NCI-H2171 treated with DMSO at 0.1 percent for 48 hours (cell line): ENCODE measurements at regions not wholly inside any gene's neighbourhood (a gene's known extent, or its start where the extent isn't known, plus 50 kb on each side); places are given as distances from the start of the nearest gene placed in this dataset.
"Not testable (repeated sequence)": the region's sequence is repeated elsewhere in the genome, so short reads cannot be mapped to it uniquely, and the experiment has no call there.

Experiments
- DNase-seq: peaks from one replicate; lab custom pipeline; 2025; lab: John Stamatoyannopoulos, UW

- DNase-seq, result no peak
These were observed 436.2 kb downstream of the FAT4 start for GRCh38 chr4:125750828-125751466.

- no peak for DNase-seq
These were observed 443.7 kb downstream of the FAT4 start for GRCh38 chr4:125758438-125758837.

- no peak for DNase-seq
These were observed 445.6 kb downstream of the FAT4 start for GRCh38 chr4:125760201-125760819.

DNA sequence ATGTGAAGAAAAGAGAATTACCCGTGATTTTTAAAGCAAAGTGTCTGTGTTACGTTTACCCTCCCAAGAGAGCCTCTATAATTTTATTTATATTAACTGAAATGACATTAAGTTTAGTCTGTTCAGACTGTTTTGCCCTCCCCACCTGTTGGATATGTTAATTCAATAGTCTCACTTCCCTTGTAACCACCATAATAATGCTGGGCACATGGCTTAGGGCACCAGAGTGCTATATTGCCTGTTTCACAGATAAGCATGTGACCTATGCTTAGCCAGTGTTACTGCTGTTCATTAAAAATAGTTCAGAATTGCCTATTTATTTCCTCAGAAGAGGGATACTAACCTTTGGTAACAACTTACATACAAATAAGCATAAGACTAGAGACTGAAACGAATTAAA is 446.2 kb downstream of the FAT4 start:
- no peak for DNase-seq

GRCh38 chr4:125762537-125762936 is 447.8 kb downstream of the FAT4 start:
- DNase-seq, result no peak

DNA sequence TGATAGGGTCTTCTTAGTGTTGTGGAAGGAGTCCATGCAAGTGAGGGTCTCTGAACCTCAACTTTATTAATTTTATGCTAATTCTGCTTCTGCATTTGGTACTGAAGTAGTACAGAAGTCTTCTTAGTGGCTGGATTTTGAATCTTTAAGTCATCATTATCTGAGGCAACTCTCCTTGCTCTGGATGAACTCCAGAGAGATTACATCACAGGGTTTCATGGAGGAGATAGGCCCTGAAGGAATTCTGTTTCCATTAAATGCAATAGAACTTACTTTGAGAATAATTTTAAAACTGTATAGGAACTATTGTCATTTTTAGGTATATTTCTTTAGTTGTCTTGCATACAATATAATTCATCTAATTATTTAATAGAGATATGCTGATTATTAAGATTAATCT is 451.2 kb downstream of the FAT4 start:
- DNase-seq, result no peak

DNA sequence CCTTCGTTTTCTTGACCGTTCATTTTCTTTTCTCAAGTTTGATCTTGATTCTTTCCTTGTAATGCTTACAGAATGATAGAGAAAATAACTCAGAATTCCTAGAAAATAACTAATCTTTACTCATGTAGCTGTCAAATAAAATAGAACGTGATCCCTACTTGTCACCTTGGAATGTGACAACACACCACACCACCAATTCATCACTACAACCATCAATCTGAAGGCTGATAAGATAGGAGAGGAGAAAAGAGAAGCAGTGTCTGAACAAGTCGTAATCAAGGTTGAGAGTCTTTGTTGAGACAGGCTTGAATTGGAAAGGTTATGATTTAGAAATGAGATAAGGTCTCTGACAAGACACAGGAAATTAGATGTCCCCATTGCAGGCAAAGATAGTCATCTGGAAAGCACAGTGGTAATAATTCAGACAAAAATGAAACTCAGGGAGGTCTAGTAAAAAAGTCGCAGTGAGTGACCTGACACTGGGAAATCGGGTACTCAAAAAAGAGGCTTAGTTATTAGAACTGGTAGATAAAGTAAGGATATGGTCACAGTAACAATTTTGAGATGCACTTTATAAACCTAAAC is 456.2 kb downstream of the FAT4 start:
- no peak for DNase-seq

DNA sequence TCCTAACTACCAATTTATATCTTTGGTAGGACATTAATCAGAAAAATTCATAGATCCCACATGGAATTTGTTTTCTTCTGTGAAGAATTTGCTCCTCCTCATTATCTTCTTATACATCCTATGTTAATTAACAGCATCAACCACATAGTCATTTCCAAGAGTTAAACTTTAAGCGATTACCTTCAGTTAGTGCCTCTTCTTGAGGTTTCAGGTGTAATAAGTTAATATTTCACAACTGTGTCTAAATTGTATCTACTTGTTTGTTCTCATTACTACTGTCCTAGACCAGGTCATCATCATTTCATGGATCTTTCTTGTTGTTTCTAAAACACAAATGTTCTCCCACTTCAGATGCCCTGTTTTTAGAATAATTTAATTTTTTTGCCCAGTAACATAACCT is 457.9 kb downstream of the FAT4 start:
- no peak for DNase-seq

- no peak for DNase-seq
These were observed 458.7 kb downstream of the FAT4 start for GRCh38 chr4:125773502-125773901.

- DNase-seq, result no peak
These were observed 459.2 kb downstream of the FAT4 start for GRCh38 chr4:125773931-125774330.

DNA sequence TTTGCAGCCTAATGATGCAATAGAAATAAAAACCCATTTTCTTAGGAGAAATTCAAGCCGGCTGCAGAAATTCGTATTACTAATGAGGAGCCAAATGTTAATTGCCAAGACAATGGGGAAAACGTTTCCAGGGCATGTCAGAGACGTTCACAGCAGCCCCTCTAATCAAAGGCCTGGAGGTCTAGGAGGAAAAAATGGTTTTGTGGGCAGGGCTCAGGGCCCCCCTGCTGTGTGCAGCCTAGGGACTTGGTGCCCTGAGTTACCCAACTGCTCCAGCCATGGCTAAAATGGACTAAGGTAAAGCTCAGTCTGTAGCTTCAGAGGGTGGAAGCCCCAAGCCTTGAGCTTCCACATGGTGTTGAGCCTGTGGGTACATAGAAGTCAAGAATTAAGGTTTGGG is 461.4 kb downstream of the FAT4 start:
- DNase-seq, result no peak

DNA sequence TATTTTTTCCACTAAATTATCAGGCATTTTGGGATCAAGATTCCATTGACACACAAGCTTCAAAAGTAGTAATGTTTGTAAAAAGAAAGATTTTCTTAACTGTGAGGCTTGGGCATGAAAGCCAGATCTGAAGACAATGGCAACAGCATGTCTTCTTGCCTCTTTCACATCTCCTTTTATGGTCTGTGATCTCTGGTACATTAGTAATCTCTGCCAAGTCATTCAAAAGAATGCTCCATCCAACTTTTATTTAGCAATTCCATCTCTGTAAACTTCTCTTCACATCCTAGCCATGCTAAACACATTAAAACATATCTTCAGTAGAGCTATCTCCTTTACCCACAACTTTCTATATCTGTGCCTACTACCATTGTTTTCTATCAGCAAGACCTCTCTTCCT is 465.4 kb downstream of the FAT4 start:
- no peak for DNase-seq

DNA sequence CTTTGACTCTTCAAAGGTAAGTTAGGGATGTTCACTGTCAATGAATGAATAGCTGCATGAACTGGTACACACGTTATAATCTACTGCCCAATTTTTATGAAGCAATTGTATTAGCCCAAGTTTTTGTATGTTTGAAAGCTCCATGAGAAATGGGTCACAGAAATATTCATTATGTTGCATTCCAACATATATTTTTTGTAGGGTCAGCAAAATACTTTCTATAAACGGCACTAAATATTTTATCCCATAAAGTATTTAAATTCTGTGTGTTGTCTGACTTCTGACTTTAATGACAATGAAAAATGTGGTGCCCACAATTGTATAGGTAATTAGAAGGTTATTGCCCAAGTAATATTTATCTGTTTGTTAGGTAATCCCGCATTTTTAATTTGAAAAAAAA is 466.0 kb downstream of the FAT4 start:
- no peak for DNase-seq

DNA sequence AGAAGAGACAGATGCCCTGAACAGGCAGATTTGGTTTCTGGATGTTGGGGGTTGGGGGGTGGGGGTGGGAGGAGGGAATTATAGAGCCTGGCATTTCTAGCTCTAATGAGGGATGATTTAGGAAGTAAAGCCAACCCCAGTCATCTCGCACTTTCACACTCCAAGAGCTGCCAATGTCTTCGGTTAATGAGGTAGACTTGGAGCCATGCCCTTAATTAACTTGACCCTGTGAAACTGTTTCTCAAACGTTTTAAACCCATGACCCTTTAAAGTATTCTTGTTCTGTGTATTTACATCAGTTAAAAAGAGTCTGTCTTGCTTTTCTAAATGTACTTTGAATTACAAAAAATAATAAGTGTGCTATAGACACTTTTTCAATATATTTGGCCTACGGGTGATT is 466.9 kb downstream of the FAT4 start:
- DNase-seq, result no peak

GRCh38 chr4:125784741-125785140 is 470.0 kb downstream of the FAT4 start:
- DNase-seq, result no peak

GRCh38 chr4:125787707-125788106 is 473.0 kb downstream of the FAT4 start:
- DNase-seq, result no peak

DNA sequence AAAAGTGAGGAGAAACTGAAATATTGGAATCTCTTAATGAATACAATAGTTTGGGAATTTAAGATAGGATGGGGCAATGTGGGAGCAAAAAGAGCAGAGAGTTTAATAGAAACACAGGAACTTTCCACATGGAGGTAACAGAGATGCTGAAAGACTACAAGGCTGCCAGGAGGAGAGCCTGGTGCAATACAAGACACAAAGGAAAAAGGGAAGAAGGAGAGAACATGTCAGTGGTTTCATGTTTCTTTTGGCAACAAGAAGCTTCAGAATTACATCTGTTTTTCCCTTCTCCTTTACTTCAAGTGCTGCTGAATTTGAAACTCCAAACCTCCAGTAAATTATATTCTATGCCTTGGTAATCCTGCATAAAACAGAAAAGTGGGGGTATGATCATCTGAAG is 474.3 kb downstream of the FAT4 start:
- peak; percentile 59 for DNase-seq

DNA sequence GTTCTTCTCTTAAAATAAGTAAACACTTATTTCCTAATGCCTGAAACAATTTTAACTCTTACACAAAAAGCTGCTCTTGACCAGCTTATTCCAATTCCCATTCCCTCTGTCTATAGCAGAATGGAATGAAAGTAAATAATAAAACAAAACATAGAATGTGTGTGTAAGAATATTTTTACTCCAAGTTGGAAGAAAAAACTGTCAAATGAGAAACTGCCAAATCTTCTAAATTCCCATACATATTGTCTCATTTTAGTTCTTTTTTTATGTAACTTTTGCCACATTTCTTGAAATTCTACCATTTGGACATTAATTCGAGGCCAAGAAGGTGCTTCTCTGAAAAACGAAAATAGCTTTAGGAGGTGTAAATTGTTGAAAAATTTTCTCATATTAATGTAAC is 477.1 kb downstream of the FAT4 start:
- no peak for DNase-seq

GRCh38 chr4:125794989-125795388 is 480.2 kb downstream of the FAT4 start:
- peak; percentile 11 for DNase-seq

DNA sequence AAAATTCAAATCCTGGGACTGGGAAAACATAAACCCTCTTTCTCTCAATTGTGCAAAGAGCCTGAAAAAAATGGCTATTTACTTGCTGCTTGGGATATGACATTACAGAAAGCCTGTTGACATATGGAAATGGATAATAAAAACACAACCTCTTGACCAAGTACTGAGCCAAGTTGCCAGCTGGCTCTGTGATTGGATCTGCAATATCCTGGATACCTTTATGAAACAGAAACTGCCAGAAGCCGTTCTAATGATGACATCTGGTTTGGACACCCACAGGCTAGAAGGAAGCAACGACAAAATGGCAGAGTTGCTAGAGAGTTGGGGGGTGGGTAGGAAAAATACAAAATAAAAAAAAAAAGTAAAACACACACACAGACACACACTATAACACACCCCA is 481.4 kb downstream of the FAT4 start:
- peak; percentile 89 for DNase-seq

- DNase-seq, result not testable (repeated sequence)
These were observed 482.9 kb downstream of the FAT4 start for GRCh38 chr4:125797621-125798020.

- no peak for DNase-seq
These were observed 486.6 kb downstream of the FAT4 start for GRCh38 chr4:125801373-125801772.

DNA sequence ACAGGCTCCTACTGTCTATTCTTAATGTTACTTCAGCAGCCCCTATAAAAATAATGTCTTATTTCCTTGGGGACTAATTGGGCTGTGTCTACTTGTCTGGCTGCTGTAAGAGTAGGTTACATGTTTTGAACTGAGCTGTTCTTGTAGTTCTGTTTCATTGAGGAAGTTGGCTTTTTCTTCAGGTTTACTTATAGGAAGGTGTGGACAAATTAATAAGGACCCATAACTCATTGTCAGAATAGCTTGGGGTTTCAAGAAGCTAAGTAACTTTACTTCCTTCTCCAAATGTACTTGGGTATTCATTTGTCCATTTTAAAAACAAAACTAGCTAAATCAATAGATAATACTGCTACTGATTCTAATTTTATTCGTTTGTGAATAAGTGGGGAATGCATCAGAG is 487.2 kb downstream of the FAT4 start:
- no peak for DNase-seq

DNA sequence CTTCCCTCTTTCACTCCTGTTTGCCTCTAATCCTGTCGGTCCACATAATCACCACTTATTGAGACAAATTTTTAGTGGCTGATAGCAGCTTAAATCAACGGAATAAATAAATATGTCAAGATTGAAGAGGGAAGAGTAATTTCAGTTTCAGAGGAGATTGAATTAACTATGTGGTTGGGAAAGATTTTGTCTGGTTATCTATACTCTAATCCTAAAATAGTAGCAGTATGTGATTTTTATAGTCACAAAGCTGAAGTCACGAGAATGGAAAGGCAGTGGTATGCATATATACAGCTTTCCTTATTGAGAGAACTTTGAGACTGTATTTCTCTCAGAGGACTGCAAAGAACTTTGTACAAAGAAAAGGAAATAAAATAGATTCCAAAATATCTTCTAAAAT is 493.3 kb downstream of the FAT4 start:
- no peak for DNase-seq
